ENCODE measurements at regions not wholly inside any gene's neighbourhood (a gene's known extent, or its start where the extent isn't known, plus 50 kb on each side); places are given as distances from the start of the nearest gene placed in this dataset.

DNA sequence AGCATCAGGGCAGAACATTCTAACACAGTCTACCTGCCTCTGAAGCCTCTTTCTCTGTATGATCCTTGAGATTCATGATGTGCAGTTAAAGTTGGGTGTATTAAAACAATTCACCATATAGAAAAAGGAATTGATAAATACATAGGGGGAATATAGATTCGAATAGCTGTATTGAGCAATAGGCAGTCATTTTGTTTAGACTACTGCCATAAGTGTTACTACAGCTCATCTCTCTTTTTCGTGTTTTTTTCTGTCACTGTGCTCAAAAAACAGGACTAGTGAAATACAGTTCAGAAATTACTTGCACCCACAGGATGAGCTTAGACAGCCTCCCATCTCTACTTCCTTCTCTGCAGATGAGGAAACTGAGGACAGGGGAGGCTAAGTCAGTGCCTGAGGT is 144.6 kb upstream of the FBN2 start:
- no peak for DNase-seq (ENCODE audit: low spot score in 2 of 2, unreplicated experiment in 2 of 2)
- Mint-ChIP-seq H3K36me3 (no peaks in the 10 kb centered on the region), H3K27me3 (ENCODE audit: low read depth) (no peaks in the 10 kb centered on the region), H3K9me3 (no peaks in the 10 kb centered on the region), H3K4me3 (no peak overlapping the region), H3K27ac (peak overlapping the region; percentile 96), H3K4me1 (peaks cover 54% of the 10 kb centered on the region)
- TF ChIP-seq, protein P1, sequence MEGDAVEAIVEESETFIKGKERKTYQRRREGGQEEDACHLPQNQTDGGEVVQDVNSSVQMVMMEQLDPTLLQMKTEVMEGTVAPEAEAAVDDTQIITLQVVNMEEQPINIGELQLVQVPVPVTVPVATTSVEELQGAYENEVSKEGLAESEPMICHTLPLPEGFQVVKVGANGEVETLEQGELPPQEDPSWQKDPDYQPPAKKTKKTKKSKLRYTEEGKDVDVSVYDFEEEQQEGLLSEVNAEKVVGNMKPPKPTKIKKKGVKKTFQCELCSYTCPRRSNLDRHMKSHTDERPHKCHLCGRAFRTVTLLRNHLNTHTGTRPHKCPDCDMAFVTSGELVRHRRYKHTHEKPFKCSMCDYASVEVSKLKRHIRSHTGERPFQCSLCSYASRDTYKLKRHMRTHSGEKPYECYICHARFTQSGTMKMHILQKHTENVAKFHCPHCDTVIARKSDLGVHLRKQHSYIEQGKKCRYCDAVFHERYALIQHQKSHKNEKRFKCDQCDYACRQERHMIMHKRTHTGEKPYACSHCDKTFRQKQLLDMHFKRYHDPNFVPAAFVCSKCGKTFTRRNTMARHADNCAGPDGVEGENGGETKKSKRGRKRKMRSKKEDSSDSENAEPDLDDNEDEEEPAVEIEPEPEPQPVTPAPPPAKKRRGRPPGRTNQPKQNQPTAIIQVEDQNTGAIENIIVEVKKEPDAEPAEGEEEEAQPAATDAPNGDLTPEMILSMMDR (IDR thresholded peaks at IDR 0.05; ENCODE audit: unreplicated experiment): no peak

DNA sequence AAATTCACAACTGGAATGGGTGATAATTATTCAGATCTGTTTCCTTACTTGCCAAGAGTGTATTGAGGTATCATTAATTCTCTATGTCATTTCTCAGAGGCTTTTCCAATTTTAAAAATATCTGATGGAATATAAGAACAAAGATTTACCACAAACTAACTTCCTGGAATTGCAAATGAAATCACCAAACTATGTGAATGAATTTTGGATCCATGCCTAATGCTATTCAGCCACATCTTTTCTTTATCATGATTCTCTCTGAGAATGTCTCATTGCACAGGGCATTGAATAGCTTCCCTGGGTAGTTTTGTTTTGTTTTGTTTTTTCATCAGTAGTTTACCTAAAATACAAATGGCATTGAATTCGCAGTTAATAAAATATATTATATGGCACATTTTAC is 146.9 kb upstream of the FBN2 start:
- DNase-seq (ENCODE audit: low spot score in 2 of 2, unreplicated experiment in 2 of 2): no peak
- H3K36me3 Mint-ChIP-seq: no peaks in the 10 kb centered on the region
- H3K9me3 Mint-ChIP-seq: peaks cover 4% of the 10 kb centered on the region
- H3K4me3 Mint-ChIP-seq: no peak overlapping the region
- no peaks in the 10 kb centered on the region for H3K27me3 Mint-ChIP-seq (ENCODE audit: low read depth)
- peak overlapping the region; percentile 86 for H3K27ac Mint-ChIP-seq
- peaks cover 61% of the 10 kb centered on the region for H3K4me1 Mint-ChIP-seq
- TF ChIP-seq, protein P1 (IDR thresholded peaks at IDR 0.05; ENCODE audit: unreplicated experiment): no peak

DNA sequence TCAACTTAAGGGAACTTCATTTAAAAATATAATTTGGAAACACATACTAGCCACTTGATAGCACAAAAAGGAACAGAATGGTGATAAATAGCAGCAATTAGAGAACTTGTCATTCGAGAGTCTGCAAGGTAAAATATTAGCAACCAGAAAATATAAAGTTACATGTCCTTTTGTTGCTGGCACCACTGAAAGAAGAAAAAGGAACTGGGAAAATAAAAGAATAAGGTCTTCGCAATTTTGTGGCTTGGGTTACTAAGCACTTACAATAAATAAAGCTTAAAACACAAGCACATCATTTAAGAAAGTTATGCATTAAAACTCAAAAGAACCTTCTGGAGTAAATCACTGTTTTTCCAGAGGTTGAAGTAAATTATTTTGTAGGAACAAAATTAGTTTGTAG is 149.9 kb upstream of the FBN2 start:
- no peak for DNase-seq (ENCODE audit: low spot score in 2 of 2, unreplicated experiment in 2 of 2)
- Mint-ChIP-seq H3K27me3 (ENCODE audit: low read depth) (no peaks in the 10 kb centered on the region), H3K4me3 (no peak overlapping the region), H3K27ac (peak overlapping the region; percentile 47), H3K9me3 (peaks cover 18% of the 10 kb centered on the region), H3K36me3 (peaks cover 10% of the 10 kb centered on the region), H3K4me1 (peaks cover 41% of the 10 kb centered on the region)
- TF ChIP-seq, protein P1 (IDR thresholded peaks at IDR 0.05; ENCODE audit: unreplicated experiment): no peak

DNA sequence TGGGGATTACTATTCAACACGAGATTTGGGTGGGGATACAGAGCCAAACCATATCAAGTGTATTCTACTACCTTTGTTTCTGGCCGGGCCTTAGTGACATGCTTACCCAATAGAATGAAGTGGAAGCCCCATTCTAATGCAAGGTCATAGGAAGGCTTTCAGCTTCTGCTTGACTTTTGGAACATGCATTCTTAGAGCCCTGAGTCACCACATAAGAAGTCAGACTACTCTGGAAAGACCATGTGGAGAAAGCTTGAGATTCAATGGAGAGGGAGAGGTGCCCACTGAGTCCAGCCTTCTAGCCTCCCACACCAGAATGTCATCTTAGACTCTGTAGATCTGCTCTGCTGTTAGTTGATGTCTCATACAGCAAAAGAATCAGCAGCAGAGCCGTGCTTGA is 155.7 kb upstream of the FBN2 start:
- peaks cover 10% of the 10 kb centered on the region for H3K36me3 Mint-ChIP-seq
- peaks cover 27% of the 10 kb centered on the region for H3K9me3 Mint-ChIP-seq
- TF ChIP-seq, protein P1 (IDR thresholded peaks at IDR 0.05; ENCODE audit: unreplicated experiment): no peak
- peaks cover 9% of the 10 kb centered on the region for H3K4me1 Mint-ChIP-seq
- no peak overlapping the region for H3K4me3 Mint-ChIP-seq
- no peak for DNase-seq (ENCODE audit: low spot score in 2 of 2, unreplicated experiment in 2 of 2)
- H3K27ac Mint-ChIP-seq: no peak overlapping the region
- no peaks in the 10 kb centered on the region for H3K27me3 Mint-ChIP-seq (ENCODE audit: low read depth)

DNA sequence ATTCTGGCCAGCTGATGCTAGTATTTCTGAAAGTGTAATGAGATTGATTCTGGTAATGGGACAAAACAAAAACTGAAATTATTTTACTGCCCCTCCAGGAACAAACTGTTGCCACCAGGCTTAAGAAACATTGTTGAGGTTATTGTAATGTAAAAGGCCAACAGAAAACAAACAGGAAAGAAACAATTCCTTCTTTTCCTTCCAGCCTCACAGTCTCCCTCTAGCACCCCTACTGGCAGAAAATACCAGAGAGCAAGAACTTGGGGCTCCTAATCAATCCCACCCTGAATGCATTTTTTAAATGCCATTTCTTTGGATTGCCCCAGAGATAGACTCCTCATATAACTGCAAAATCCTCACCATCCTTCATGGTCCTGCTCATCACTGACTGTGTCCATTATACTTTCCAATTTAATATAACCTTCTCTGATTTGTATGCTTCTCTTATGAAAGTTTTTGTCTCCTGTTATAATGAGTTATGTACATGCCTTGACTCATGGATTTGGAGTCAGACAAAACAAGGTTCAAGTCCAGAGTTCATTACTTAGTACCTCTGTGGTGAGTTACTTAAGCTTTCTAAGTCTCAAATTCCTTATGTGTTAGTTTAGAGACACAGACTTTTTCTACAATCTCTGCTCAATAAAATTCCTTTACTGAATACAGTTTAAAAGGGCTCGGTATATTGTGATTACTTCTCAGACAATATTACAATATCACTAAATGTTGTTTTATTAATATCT is 157.9 kb upstream of the FBN2 start:
- DNase-seq (ENCODE audit: low spot score in 2 of 2, unreplicated experiment in 2 of 2): no peak
- H3K4me3 Mint-ChIP-seq: no peak overlapping the region
- H3K27ac Mint-ChIP-seq: peak overlapping the region; percentile 50
- peaks cover 5% of the 10 kb centered on the region for H3K36me3 Mint-ChIP-seq
- TF ChIP-seq, protein P1 (IDR thresholded peaks at IDR 0.05; ENCODE audit: unreplicated experiment): peak; percentile 28
- H3K9me3 Mint-ChIP-seq: peaks cover 16% of the 10 kb centered on the region
- H3K4me1 Mint-ChIP-seq: peaks cover 22% of the 10 kb centered on the region
- no peaks in the 10 kb centered on the region for H3K27me3 Mint-ChIP-seq (ENCODE audit: low read depth)
